ENCODE measurements at regions not wholly inside any gene's neighbourhood (a gene's known extent, or its start where the extent isn't known, plus 50 kb on each side); places are given as distances from the start of the nearest gene placed in this dataset.

- TF ChIP-seq JUND (CRISPR knock-in tag; IDR thresholded peaks at IDR 0.05) (no peak), SP1 (IDR thresholded peaks at IDR 0.05) (no peak), SP1 (CRISPR knock-in tag; IDR thresholded peaks at IDR 0.05) (no peak), PCBP1 (IDR thresholded peaks at IDR 0.05; ENCODE audit: borderline replicate concordance, low read depth, low read length) (no peak), ZBTB49 (CRISPR knock-in tag; IDR thresholded peaks at IDR 0.05; ENCODE audit: borderline replicate concordance) (no peak), NONO (IDR thresholded peaks at IDR 0.05) (no peak), NONO (CRISPR knock-in tag; conservative IDR thresholded peaks at IDR 0.05) (no peak)
Measured at GRCh38 chr12:34303091-34303870, 281.0 kb downstream of the ALG10 start.

Measured in HepG2 (cell line).